HG03571 (cell line): ENCODE measurements at regions not wholly inside any gene's neighbourhood (a gene's known extent, or its start where the extent isn't known, plus 50 kb on each side); places are given as distances from the start of the nearest gene placed in this dataset.

Experiments used
- ATAC-seq: cut with Tn5 transposase; IDR thresholded peaks from one replicate; pipeline ENCODE4 v1.9.1; 2021; ENCODE audit not compliant: unreplicated experiment

DNA sequence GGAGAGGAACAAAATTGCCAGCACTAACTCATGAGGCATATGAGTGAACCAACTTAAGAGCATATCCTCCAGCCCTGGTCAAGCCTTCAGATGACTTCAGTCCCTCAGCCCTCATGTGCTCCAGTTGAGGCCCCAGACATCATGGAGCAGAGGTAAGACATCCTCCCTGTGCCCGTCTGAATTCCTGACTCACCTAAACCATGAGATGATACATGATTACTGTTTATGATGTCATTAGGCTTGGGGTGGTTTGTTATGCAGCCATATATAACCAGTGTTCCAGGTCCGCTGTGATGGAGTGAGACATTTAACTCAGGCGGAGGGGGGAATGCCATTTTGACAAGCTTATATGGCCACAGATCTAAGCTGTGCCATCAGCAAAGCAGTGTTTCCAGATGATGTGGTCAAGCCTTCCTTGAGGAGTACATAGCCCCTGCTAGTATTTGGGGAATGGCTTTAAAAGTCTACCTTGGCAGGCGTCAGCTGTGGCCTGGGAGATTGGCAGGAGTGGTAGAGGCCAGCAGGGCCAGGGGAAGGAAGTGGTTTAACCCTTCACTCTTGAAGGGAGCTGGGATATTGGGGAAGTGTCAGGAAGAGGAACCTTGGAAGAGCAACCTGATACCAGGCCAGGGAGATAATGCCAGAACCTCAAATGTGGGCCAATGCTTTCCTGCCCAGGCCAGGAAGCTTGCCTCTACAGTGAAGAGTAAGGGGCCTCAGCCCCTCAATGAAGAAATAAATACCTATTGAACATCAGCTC is 343.0 kb upstream of the PODXL start:
- ATAC-seq = no peak

DNA sequence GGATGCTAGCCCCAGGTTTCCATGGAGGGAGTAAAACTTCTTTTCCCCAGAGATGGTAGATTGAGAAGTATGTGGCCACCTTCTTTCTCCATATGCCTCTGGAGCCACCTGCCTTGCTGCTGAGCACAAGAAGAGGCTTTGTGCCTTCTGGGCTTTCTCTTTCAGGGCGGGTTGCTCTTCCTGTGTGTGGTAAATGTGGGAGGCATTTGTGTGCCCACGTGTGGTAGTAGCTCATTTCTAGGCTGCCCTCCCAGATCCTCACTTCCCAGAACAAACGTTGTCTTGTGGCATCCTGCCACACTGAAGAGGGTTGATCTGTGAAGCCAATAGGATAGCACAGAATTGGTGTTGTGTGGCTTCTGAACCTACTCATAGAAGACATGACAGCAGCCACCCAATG is 342.0 kb upstream of the PODXL start:
- ATAC-seq = no peak

DNA sequence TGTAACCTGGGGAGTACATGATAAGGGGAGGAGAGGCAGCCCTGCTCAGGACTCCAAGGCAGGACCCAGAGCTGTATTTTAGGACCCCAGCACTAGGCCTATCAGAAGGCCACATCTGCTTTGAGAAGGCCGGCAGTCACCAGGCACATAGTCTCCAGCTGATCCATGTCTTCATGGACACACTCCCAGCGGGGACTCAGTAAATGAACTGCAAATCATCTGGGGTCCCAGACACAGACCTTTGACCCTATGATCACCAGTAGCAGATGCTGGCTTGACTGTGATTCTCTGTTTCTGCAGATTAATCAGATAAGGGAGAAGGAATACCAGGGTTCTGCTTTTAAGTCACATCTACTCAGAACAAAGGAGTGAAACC is 341.4 kb upstream of the PODXL start:
- ATAC-seq = no peak

DNA sequence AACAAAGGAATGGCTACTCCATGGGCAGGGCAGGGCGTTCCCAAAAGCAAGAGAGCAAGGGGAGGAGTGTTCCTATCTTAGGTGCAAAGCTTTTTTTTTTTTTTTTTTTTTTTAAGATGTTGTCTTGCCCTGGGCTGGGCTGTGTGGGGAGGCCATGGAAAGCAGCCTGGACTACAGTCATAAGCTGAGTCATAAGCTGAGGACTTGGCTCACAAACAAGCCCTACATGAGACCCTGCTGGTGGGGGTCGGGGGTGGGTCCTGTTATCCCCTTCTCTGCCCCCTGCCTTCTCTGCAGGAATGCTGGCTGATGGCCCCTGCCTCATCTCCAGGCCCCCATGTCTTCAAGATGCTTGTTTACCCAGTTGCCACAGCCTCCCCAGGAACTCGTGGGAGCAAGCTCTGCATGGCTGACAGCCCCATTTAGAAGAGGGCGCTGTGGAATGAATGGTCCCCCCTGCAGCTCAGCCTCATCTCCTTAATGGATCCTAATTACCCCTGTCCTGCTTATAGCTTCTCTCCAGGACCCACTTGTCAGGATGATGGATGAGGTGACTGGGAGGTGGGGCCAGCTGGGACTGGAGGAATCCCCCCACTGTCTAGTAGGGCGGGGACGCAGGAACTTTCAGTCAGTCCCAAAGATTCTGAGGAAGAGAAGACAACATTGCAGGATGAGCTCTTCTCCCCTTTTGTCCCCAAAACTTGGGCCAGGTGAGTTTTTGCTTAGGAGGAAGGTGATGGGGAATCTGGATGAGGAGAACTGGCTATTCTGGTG is 340.8 kb upstream of the PODXL start:
- no peak for ATAC-seq

DNA sequence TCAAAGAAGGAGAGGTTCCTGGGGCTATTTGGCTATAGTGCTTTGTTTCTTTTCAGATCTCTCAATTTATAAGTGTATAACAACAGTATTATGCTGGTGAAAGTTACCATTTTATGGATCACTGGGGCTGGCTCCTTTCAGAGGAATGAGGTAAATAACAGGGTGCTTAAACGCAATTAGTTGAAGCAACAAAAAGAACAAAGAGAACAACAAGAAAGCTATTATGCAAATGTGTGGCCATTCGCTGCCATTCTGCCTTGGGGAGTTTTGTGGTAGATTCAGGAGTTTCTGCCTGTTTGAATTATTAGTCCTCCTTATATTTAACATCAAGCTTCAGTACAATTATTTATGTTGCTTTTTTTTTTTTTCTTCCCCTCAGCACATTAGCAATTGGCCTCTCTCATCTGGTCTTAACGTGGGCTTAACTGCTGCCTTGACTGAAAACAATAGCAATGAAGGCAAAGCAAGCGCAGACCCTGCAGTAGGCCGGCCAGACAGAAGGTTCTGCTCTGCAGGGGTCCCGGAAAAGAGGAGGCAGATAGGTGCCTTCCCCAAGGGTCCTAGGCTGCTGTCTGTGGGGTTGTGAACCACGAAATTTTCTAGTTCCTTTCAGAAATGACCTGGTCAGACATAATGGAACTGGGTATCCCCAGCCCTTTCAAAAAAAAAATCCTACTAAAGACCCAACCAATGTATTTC is 339.9 kb upstream of the PODXL start:
- no peak for ATAC-seq

DNA sequence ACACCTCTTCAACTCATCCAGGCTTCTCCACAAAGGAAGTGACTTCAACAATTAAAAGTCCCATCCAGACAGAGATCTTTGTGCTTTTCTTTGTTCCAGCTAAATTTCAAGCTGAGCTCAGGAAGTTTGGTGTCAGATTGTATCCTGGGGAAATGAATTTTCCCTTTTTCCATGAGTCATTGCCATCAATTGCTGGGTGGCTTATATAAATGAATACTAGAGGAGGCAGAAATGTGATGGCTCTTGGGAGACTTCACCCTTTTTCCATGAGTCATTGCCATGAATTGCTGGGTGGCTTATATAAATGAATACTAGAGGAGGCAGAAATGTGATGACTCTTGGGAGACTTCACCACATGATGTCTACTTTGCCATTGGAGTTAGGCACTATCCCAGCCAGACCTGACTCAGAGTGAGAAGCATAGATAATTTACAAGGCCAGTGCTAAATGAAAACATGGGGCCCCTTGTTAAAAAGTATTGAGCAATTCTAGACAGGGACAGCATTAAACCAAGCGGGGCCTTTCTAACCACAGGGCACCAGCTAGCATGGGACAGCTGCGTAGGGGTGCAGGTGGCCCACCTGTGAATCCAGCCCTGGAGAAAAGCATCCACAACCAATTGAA is 339.2 kb upstream of the PODXL start:
- ATAC-seq = no peak

DNA sequence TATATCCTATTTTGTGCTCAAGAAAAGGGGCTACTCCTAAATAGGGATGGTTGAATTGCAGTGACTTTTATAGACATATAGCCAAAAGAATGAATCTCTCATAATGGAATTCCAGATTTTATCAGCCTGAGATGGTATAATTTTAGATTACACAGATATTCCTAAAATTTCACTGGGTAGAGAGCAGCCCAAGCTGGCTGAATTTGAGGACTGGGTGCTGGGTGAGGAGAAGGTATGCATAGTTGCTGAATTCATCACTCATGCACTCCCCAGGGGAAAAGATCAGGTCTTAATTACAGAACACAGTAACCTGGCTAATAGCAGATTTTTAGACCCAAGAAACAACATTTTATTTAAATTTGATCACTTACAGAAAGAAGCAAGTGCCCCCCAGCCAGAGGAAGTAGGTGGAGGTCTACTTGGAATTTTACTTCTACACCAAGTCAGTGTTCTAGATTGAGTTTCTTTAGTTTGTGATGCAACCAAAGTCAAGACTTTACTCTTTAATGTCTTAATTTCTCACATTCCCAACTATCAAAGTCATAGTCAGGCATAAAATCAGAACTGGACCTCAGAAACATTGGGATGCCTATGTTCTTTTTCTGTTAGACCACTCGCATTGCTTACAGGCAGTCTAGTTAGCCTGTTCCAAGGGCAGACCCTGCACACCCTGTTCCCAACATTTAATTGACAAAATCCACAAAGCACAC is 337.4 kb upstream of the PODXL start:
- ATAC-seq = no peak

DNA sequence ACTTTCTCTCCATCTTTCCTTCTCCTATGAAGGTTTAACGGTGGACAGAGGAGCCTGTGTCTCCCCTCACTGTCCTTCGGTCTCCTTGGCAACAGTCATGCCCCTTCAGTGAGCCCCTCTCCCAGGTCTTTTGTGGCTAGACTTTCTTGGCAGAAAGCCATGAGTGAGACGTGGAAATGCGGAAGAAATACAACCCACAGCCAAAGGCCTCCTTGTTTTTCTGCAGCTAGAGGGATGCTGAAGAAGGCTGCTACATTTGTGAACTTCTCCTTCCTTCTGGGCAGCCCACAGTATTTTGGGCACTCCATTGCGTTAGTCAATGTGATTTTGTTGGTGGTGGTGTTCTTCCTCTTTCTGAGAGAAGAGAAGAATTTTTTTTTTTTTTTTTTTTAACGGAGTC is 333.7 kb upstream of the PODXL start:
- no peak for ATAC-seq

DNA sequence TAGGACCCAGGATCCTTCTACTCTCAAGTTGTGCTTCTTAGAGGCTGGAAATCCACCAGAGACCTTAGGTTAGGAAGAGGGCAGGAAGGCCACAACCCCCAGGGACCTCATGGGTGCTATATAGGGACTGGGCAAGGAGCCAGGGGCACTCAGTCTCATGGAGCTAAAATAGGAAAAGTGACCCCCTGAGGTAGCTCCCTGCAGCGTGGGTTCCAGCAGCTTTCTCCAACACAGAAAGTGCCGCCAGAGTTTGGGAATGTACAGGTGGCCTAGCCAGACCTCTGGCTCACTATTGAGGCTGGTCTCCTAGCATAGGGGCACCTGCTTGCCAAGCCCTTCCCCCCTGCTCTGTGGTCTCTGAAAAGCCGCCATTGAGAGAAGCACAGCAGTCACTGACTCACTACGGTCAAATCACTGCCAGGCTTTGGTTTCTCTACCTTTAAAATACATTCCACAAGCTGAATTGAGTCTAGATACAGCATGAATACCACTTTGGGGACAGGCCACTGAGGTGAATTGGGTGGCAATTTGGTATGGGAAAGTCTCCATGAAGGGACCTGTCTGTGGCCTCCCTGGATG is 333.2 kb upstream of the PODXL start:
- ATAC-seq = no peak

DNA sequence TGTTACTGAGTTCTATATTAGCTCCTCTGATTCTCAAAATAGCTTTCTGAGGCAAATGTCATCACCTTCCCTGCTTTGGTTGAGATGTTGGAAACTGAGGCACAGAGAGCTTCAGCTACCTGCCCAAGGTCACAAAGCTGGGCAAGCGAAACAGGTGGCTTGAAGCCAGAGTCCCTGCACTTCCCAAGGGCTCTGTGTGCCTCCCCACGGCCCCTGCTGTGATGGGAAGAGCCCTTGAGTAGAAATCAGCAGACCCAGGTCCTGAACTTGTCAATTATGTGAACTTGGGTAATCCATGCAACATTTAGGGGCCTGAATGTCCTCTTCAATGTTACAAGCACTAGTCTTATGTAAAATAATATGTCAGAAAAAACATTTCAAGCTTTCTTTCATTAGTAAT is 327.3 kb upstream of the PODXL start:
- ATAC-seq = no peak

DNA sequence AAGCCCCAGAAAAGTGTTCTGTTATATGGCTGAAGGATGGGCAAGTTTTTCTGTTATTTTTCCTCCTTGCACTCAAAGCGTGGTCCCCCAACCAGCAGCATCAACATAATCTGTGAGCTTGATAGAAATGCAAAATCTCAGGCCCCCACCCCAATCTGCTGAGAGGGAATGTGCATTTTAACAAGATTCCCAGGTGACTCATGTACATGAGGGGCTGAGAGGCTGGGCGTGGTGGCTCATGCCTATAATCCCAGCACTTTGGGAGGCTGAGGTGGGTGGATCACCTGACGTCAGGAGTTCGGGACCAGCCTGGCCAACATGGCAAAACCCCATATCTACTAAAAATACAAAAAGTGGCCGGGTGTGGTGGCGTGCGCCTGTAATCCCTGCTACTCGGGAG is 326.8 kb upstream of the PODXL start:
- ATAC-seq = no peak

DNA sequence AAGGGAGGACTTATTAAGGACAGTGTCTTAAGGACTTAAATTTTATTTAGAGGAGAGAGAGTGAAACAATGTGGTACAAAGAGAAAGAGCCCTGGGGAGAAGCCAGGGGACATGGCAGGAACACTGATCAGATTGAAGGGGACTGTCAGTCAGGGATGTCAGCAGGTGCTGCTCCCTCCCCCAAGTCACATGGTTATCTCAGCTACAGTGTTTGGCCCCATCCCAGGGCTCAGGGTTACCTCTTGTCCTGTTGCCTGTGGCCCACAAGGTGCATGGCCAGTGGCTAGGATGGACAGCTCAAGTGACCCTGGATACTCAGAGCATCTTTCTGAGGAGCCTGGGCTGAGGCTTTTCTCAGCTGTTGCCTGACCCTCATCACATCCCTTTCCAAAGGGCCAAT is 325.9 kb upstream of the PODXL start:
- no peak for ATAC-seq

DNA sequence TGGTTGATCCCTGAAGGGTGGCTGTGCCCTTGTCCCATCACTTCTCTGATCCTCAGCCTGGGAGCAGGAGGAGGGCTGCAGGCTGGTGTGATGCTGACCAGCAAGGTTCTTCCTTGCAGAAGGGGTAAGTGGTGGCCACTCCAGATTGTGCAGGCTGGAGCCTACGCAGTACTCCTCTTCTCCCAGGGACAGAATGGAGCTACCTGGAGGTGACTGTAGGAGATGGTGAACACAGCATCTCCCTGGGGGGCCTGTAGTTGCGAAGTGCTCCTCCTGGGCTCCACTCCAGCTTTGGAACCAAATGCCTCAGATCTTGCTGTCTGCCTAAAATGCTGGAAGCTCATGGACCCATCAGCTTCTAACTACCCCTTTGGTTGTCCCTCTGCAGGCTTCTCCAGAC is 323.6 kb upstream of the PODXL start:
- ATAC-seq = no peak

DNA sequence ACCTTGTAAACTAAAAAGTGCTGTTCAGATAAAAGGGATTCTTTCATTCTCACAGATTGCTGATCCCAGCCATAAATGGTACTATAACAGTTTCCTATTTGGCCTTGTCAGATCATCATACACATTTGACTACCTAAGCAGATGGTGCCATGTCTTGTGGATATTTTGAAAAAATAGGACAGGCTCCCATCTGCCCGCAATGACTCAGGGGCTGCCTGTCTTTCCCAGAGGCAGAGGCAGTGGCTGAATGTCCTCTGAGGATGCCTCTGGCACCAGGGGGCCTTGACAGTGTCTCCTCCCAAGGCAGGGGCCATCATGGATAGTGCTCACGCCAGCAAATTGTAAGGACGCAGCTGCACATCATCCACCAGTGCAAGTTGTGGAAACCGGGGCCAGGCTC is 323.0 kb upstream of the PODXL start:
- ATAC-seq = no peak

DNA sequence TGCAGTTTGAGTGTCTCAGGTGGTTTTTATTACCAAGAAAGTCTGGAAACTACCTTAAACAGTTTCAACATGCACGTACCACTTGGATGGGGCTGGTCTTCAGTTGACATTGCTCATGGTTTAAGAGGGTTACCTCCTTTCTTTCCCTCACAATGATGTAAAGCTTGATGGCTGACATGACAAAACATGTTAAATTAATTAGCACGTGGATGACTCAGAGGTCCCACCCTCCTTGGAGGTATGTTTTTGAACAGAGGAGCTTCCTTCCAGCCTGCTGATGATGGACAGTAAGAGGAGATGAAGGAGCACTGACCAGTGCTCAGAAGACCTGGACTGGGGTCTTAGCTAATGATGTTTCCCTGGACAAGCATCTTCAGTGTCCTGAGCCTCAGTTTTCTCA is 322.3 kb upstream of the PODXL start:
- no peak for ATAC-seq

DNA sequence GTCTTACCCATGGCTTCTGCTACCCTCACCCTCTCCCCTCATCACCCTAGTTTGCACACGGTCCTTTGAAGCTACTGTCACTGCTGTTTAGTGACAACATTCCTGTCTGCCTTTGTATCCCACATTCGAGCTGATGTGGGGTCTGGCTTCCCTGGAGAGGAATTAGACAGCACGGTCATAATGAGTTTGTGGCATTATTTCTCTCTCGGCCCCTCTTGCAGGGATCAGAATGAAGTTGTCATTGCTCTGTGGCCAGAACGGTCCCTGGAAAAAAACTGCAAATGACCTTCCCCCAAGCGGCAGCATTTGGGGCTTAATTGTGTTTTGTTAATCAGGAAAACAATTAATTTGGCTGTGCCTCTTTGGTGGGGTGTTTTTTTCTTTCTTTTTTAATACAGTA is 317.2 kb upstream of the PODXL start:
- no peak for ATAC-seq

DNA sequence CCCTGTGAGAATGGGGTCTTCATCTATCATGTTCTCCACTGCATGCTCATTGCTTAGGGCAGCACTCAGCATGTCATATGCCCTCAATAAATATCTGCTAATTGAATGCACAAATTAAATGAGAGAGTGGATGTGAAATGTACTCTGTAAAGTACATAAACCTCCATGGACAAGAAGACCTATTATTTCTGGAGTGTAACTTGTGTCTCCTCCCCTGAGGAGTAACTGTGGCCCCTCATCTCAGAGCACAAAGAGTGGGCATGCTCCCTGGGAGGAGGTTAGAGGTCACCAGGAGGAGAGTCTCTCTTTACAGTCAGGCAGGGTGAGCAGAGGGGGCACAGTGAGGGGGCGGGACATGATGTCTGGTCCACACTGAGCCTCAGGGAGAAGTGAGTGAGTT is 313.6 kb upstream of the PODXL start:
- ATAC-seq = no peak

DNA sequence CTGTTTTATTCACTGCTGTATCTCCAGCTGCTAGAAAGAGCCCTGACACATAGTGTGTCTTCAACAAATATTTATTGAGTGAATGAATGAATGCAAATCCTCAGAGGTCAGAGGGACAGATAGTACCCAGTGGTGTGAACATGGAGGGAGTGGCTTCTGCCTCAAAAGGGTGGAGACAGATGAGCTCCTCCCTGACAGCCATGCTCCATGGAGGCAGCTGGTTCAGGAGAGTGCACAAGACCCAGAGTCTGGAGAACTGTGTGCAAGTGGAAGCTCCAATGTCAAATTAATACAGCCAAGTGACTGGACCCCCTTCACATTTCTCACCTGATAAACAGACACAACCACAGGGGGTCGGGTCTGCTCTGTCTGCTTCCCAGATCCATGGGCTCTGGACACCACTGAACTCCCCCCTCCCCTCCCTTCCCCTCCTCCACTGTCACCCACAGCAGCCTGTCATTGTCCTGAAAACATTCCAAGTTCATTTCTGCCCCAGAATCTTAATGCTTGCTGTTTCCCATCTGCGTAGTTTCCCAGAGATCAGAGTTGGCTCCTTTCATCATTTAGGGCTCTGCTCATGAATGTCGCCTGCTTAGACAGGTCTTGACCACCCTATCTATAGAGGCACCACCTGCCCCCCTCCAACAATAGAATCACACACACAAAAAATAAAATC is 312.9 kb upstream of the PODXL start:
- no peak for ATAC-seq

DNA sequence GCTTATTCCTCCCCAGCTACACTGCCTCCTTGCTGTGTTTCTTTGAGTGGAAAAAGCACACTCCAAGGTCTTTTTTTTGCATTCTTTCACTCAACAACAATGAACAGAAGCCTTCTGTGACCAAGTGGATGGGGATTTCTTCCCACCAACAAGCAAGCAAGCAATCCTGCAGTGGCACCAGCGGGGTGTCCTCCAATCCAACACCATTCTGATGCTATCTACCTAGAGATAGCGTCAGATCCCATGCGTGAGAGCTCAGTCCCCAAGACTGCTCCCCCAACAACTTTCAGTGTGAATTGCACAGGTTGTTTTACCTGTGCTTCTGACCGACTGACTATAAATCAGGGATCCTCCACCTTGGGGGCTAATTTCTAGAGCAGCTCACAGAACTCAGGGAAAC is 311.0 kb upstream of the PODXL start:
- ATAC-seq = no peak

DNA sequence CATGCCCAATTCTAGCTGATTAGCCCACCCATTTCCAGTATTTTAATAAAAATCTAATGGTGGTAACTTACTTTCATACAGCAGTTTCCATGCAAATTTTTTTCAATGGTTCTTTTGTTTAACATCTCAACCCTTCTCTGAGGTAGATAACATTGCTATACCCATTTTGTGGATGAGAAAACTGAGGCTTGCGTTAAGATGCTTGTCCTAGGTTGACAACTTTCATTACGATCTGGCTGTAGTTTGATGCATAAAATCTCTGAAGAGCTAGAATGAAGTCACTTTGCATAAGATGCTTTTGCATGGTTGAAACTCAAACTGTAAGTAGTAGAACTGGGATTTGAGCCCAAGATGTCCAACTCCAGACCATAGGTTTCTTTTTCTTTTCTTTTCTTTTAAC is 309.5 kb upstream of the PODXL start:
- no peak for ATAC-seq
